Dendritic cell treated with granulocyte-macrophage colony-stimulating factor and Interleukin-4, amounts not matched to agents 40 ng/mL and 50 ng/mL, for 4 days (primary cell): ENCODE measurements at regions not wholly inside any gene's neighbourhood (a gene's known extent, or its start where the extent isn't known, plus 50 kb on each side); places are given as distances from the start of the nearest gene placed in this dataset.

Experiments used
- H3K27ac Mint-ChIP-seq: one replicate; pipeline ENCODE4 v1.8.0; 2022; ENCODE audit warnings: mild to moderate bottlenecking, mixed read lengths
- H3K27me3 Mint-ChIP-seq: one replicate; pipeline ENCODE4 v1.8.0; 2022; ENCODE audit warnings: mild to moderate bottlenecking, mixed read lengths
- H3K36me3 Mint-ChIP-seq: one replicate; pipeline ENCODE4 v1.8.0; 2022; ENCODE audit warnings: low read depth, mixed read lengths
- H3K4me1 Mint-ChIP-seq: one replicate; pipeline ENCODE4 v1.8.0; 2022; ENCODE audit warnings: low read depth, mixed read lengths
- H3K4me3 Mint-ChIP-seq: one replicate; pipeline ENCODE4 v1.8.0; 2022; ENCODE audit warnings: mild to moderate bottlenecking, moderate library complexity, mixed read lengths
- H3K9me3 Mint-ChIP-seq: one replicate; pipeline ENCODE4 v1.8.0; 2022; ENCODE audit warnings: mixed read lengths
- intact Hi-C: fragments of 100-400 bp; cut with micrococcal nuclease; formaldehyde crosslinking; loops from one replicate; pipeline ENCODE4 v1.15.0; 2022

- no peak overlapping the region for H3K27ac Mint-ChIP-seq
- intact Hi-C loops = no loop called here
- H3K36me3 Mint-ChIP-seq = no peaks in the 10 kb centered on the region
- H3K9me3 Mint-ChIP-seq = no peaks in the 10 kb centered on the region
- peaks cover 10% of the 10 kb centered on the region for H3K27me3 Mint-ChIP-seq
- H3K4me1 Mint-ChIP-seq = no peaks in the 10 kb centered on the region
- H3K4me3 Mint-ChIP-seq = no peak overlapping the region
Observed at GRCh38 chr6:148249160-148249559, 93.5 kb upstream of the SASH1 start.

DNA sequence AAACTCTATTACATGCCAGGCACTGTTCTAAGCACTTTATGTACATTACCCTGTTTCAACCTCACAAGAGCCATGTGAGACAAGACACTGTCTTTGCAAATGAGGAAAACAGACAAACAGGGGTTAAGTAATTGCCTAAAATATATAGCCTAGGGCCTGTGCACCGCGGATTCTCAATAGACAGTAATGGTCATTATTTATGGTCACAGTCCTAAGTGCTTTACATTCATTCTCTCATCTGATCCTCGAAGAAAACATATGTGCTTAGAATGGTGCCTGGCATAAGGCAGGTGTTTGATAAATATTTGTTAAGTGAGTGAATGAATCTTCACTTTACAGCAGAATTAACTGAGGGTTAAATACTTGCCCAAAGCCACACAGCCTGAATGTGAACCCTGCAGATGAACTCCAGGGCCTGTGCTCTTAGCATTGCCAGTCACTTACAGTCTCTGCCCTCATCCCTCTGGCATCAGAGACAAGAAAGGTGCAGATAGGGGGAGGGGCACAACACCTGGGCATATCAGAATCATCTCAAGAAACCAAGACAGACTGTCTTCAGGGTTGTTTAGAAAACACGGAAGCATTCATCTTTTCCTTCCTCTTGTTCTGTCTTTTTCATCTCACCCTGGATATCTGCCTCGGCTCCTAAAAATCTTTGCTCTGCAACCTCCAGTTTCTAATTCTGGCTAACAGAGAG lies 92.8 kb upstream of the SASH1 start:
- Mint-ChIP-seq H3K4me1 (no peaks in the 10 kb centered on the region), H3K27me3 (peaks cover 10% of the 10 kb centered on the region), H3K4me3 (no peak overlapping the region), H3K27ac (no peak overlapping the region), H3K9me3 (no peaks in the 10 kb centered on the region), H3K36me3 (no peaks in the 10 kb centered on the region)
- intact Hi-C loops = no loop called here

DNA sequence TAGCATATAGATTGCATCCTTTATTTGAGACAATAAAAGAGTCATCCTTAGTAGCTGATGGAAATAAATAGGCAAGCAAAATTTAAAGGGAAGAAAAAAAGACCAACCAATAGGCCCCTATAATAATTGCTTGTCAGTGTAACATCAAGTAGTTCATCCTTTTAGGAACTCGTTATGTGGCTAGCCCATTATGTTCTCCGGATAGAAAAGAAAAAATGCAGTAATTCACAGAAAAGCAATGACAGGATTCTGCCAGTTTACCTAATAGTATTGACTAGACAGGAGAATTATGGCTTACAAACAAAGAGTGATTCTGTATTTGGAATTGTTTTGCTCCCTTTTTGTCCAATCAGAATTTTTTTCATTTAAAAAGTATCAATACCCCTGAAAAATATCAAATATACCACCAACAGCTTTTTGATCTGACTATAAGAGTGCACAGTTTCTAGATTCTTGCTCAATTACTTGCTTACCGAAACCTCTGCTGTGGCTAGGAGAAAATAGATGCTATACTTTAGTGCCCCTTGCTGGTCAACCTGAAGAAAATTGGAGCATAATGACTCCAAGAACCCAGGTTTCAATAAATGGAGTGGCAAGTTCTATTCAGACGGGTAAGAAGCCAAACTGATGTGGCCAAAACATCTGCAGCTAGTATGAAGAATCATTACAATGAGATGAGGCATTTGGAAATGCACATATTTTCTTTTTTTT lies 91.5 kb upstream of the SASH1 start:
- Mint-ChIP-seq H3K27ac (no peak overlapping the region), H3K4me3 (no peak overlapping the region), H3K27me3 (peaks cover 7% of the 10 kb centered on the region), H3K36me3 (no peaks in the 10 kb centered on the region), H3K4me1 (no peaks in the 10 kb centered on the region), H3K9me3 (no peaks in the 10 kb centered on the region)
- intact Hi-C loops = loop anchor here (1.0 kb wide), 2 partner anchors 70 to 74 kb away; no protein-coding TSS in a partner anchor

DNA sequence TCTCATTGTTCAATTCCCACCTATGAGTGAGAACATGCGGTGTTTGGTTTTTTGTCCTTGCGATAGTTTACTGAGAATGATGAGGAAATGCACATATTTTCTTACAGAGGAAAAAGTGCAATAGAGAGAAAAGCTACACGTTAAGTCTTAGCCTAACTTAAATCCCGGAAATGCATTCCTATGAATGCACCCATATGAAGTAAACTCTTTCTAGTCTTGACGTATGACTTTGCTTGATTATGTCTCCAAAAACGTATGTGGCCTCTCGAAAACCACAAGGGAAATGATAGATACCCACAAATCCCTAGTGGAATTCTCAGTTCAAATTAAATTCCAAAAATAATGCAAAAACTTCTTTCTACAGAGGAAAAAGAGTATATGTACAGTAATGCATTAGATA lies 90.7 kb upstream of the SASH1 start:
- H3K4me3 Mint-ChIP-seq = no peak overlapping the region
- H3K4me1 Mint-ChIP-seq = no peaks in the 10 kb centered on the region
- intact Hi-C loops = loop anchor here (1.0 kb wide), 2 partner anchors 71 to 75 kb away; no protein-coding TSS in a partner anchor

GRCh38 chr6:148257810-148258209 lies 84.8 kb upstream of the SASH1 start:
- intact Hi-C loops = no loop called here

More for the DNA sequence above, 90.7 kb upstream of the SASH1 start:
- Mint-ChIP-seq H3K9me3 (no peaks in the 10 kb centered on the region), H3K27ac (no peak overlapping the region), H3K36me3 (no peaks in the 10 kb centered on the region), H3K27me3 (peaks cover 8% of the 10 kb centered on the region)

DNA sequence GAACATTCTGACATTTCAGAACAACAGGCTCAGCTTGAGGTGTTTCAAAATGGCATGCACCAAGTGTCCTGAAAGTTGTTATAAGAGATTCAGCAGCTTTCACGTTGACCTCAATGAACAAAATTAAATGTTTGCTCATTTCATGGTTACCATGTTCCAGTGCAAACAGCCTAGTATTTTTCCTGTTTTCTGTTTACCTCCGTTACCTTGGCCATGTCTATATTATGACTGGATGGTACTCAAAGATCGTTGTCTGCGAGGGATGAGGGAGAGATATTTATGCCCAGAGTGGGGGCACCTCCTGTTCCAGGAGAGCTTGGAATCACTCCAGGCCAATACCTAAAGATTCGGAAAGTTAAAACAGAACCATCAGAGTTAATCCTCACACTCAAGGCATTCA lies 83.8 kb upstream of the SASH1 start:
- no peak overlapping the region for H3K27ac Mint-ChIP-seq

More at GRCh38 chr6:148257810-148258209, 84.8 kb upstream of the SASH1 start:
- Mint-ChIP-seq H3K4me1 (peaks cover 6% of the 10 kb centered on the region), H3K27ac (no peak overlapping the region), H3K9me3 (no peaks in the 10 kb centered on the region), H3K36me3 (no peaks in the 10 kb centered on the region), H3K27me3 (peaks cover 9% of the 10 kb centered on the region), H3K4me3 (no peak overlapping the region)

GRCh38 chr6:148261470-148261869 lies 81.2 kb upstream of the SASH1 start:
- peaks cover 6% of the 10 kb centered on the region for H3K4me1 Mint-ChIP-seq
- H3K4me3 Mint-ChIP-seq = no peak overlapping the region
- intact Hi-C loops = no loop called here
- H3K27ac Mint-ChIP-seq = no peak overlapping the region
- no peaks in the 10 kb centered on the region for H3K36me3 Mint-ChIP-seq
- peaks cover 9% of the 10 kb centered on the region for H3K27me3 Mint-ChIP-seq
- no peaks in the 10 kb centered on the region for H3K9me3 Mint-ChIP-seq

More for the DNA sequence above, 83.8 kb upstream of the SASH1 start:
- Mint-ChIP-seq H3K27me3 (peaks cover 9% of the 10 kb centered on the region), H3K4me1 (peaks cover 6% of the 10 kb centered on the region), H3K4me3 (no peak overlapping the region), H3K9me3 (no peaks in the 10 kb centered on the region), H3K36me3 (no peaks in the 10 kb centered on the region)
- intact Hi-C loops = no loop called here

DNA sequence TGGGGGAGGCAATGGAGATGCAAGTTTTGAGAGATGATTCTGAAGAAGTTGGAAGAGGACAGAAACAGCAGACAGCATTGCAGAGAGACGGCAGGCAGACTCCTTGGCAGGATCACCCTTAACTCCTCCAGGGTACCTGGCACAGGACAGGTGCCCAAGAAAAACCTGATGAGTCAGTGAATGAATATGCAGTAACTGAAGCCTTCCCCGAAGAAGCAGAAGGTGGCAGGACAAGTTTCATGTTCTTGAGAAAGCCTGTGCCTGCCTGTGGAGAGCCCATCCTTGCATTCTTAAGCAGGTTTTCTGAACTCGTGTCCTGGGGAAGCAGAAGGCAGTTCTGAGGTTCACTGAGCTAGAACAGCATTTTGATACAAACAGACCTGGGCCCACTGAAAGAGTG lies 79.6 kb upstream of the SASH1 start:
- Mint-ChIP-seq H3K27ac (no peak overlapping the region), H3K36me3 (no peaks in the 10 kb centered on the region), H3K4me3 (no peak overlapping the region), H3K27me3 (peaks cover 6% of the 10 kb centered on the region), H3K4me1 (peaks cover 6% of the 10 kb centered on the region), H3K9me3 (no peaks in the 10 kb centered on the region)
- intact Hi-C loops = no loop called here

- Mint-ChIP-seq H3K36me3 (no peaks in the 10 kb centered on the region), H3K4me3 (no peak overlapping the region), H3K27me3 (peaks cover 5% of the 10 kb centered on the region), H3K9me3 (no peaks in the 10 kb centered on the region), H3K4me1 (peaks cover 6% of the 10 kb centered on the region), H3K27ac (no peak overlapping the region)
- intact Hi-C loops = no loop called here
Observed at GRCh38 chr6:148263961-148264360, 78.7 kb upstream of the SASH1 start.

GRCh38 chr6:148265054-148265453 lies 77.6 kb upstream of the SASH1 start:
- H3K27me3 Mint-ChIP-seq = peaks cover 8% of the 10 kb centered on the region
- H3K4me1 Mint-ChIP-seq = peaks cover 6% of the 10 kb centered on the region
- H3K9me3 Mint-ChIP-seq = no peaks in the 10 kb centered on the region
- H3K27ac Mint-ChIP-seq = no peak overlapping the region
- H3K4me3 Mint-ChIP-seq = no peak overlapping the region
- no peaks in the 10 kb centered on the region for H3K36me3 Mint-ChIP-seq
- intact Hi-C loops = no loop called here

GRCh38 chr6:148269386-148269785 lies 73.3 kb upstream of the SASH1 start:
- Mint-ChIP-seq H3K4me3 (no peak overlapping the region), H3K36me3 (no peaks in the 10 kb centered on the region), H3K9me3 (no peaks in the 10 kb centered on the region), H3K27me3 (peaks cover 10% of the 10 kb centered on the region), H3K4me1 (no peaks in the 10 kb centered on the region), H3K27ac (no peak overlapping the region)
- intact Hi-C loops = no loop called here

DNA sequence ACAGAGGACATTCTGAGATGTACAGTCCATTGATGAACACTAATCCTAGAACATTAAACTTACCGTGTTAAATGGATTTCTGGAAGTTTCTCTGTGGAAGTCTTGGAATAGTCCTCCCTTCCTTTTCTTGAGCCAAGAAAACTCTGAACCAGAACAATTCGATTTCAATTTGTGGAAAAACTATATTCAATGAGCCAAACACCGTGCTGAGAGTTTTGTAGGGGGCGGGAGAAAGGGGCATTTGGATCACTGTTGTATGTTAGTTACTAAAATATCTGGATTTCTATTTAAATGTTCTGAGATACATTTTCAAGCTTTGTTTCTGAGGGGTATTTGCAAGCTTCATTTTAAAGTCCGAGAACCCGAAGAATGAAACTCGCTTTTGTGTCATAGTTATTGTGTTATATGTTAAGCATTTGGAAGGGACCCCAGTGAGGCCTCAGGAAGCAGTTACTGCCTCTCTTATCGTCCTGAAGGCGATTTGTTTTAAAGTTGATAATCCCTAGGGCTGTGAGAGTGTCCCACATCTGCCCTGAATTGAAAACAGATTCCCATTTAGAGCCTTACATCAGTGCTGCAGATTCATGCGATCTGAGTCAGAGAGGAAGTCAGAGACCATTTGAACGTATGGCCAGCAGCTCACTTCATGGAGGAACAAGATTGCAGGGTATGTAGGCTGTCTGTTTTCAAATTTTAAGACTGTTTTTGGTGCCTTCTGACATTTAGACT lies 70.8 kb upstream of the SASH1 start:
- intact Hi-C loops = no loop called here
- H3K27me3 Mint-ChIP-seq = peaks cover 11% of the 10 kb centered on the region
- no peaks in the 10 kb centered on the region for H3K4me1 Mint-ChIP-seq
- no peak overlapping the region for H3K27ac Mint-ChIP-seq
- H3K9me3 Mint-ChIP-seq = no peaks in the 10 kb centered on the region
- no peaks in the 10 kb centered on the region for H3K36me3 Mint-ChIP-seq
- H3K4me3 Mint-ChIP-seq = no peak overlapping the region

DNA sequence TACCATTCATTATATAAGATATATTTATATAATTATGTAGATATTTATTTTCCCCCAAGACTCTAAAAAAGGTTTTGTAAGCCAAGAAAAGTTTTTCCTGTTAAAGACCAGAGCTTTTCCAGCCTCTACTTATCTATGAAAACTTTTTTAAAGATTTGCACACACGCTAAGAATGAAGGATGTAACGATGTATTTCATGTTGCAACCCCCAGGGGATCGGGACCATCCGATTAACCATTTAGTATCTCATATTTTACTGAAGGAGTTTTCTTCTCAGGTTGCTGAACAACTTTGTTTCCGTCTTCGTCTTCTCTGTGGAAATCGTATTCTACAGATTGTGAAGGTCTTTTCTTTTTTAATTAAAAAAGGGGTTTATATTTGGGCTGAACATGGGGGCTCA lies 70.0 kb upstream of the SASH1 start:
- Mint-ChIP-seq H3K36me3 (no peaks in the 10 kb centered on the region), H3K4me3 (no peak overlapping the region), H3K9me3 (no peaks in the 10 kb centered on the region), H3K4me1 (no peaks in the 10 kb centered on the region), H3K27me3 (peaks cover 11% of the 10 kb centered on the region), H3K27ac (no peak overlapping the region)
- intact Hi-C loops = no loop called here
